Testis (tissue), 2 donors: ENCODE measurements at regions not wholly inside any gene's neighbourhood (a gene's known extent, or its start where the extent isn't known, plus 50 kb on each side); places are given as distances from the start of the nearest gene placed in this dataset.

ENCODE experiments used
- DNase-seq: peaks from one replicate; pipeline ENCODE4 v3.0.0-alpha.2; 2019
- H3K27ac ChIP-seq, 2 donors: fragments of 200-600 bp; sonication (generic); one replicate each; pipeline ENCODE4 v1.5.1; 2019
- H3K27me3 ChIP-seq: fragments of 200-600 bp; sonication (generic); one replicate; pipeline ENCODE4 v1.5.1; 2019
- H3K36me3 ChIP-seq: fragments of 200-600 bp; sonication (generic); one replicate; pipeline ENCODE4 v1.5.1; 2017; ENCODE audit warnings: low read depth; ENCODE audit errors: missing control alignments
- H3K4me1 ChIP-seq: fragments of 200-600 bp; sonication (generic); one replicate; pipeline ENCODE4 v1.5.1; 2019
- H3K4me3 ChIP-seq, 2 donors: fragments of 200-600 bp; sonication (generic); one replicate each; pipeline ENCODE4 v1.5.1; 2017 to 2019
- H3K9me3 ChIP-seq: fragments of 200-600 bp; sonication (generic); one replicate; pipeline ENCODE4 v1.5.1; 2017
- CTCF ChIP-seq, 3 experiments: fragments of 450-650 bp in 2 of 3; fragments of 200-600 bp in 1 of 3; sonication (generic) in 1 of 3; IDR thresholded peaks; one replicate each; pipeline ENCODE4 v1.5.1; 2016 to 2019; ENCODE audit warnings: antibody characterized with exemption in 3 of 3, mild to moderate bottlenecking in 2 of 3, moderate library complexity in 1 of 3
- POLR2A ChIP-seq: fragments of 450-650 bp; IDR thresholded peaks from one replicate; pipeline ENCODE4 v1.6.1; 2017; ENCODE audit warnings: antibody characterized with exemption, mild to moderate bottlenecking, moderate library complexity
- WGBS, 2 donors: methylation state at CpG; one replicate each; pipeline ENCODE4 v1.1.5; 2018; 5-methylcytosine and 5-hydroxymethylcytosine counted together
- intact Hi-C: fragments of 100-400 bp; cut with DNase I; formaldehyde crosslinking; loops from one replicate; pipeline ENCODE4 v1.15.1; 2023; ENCODE audit warnings: low total_unique reads

- DNase-seq: no peak
- WGBS, 2 donors: 76 to 79% methylated on average over 9 of the region's 9 CpGs
- no peaks in the 10 kb centered on the region for H3K4me1 ChIP-seq
- no peak for TF ChIP-seq POLR2A
- TF ChIP-seq CTCF (IDR thresholded peaks at IDR 0.05): no peak
- no peaks in the 10 kb centered on the region for H3K36me3 ChIP-seq
- no peaks in the 10 kb centered on the region for H3K27me3 ChIP-seq
- H3K9me3 ChIP-seq: no peaks in the 10 kb centered on the region
- H3K4me3 ChIP-seq: no peak overlapping the region
- intact Hi-C loops: no loop called here
- no peak overlapping the region for H3K27ac ChIP-seq
Observed at GRCh38 chr10:128522551-128523308, 396.5 kb upstream of the MKI67 start.

- Histone ChIP-seq H3K4me1 (no peaks in the 10 kb centered on the region), H3K9me3 (no peaks in the 10 kb centered on the region), H3K27me3 (no peaks in the 10 kb centered on the region), H3K27ac (no peak overlapping the region), H3K36me3 (no peaks in the 10 kb centered on the region), H3K4me3 (no peak overlapping the region)
- no peak for TF ChIP-seq POLR2A
- TF ChIP-seq CTCF (IDR thresholded peaks at IDR 0.05): no peak
- 82 to 87% methylated on average over 4 of the region's 4 CpGs for whole genome bisulfite sequencing, 2 donors
- no peak for DNase-seq
- intact Hi-C loops: no loop called here
Observed at GRCh38 chr10:128525444-128525843, 399.2 kb upstream of the MKI67 start.

- intact Hi-C loops: no loop called here
- no peaks in the 10 kb centered on the region for H3K36me3 ChIP-seq
Observed at GRCh38 chr10:128525936-128526335, 399.7 kb upstream of the MKI67 start.

GRCh38 chr10:128526791-128527375 is 400.7 kb upstream of the MKI67 start:
- TF ChIP-seq POLR2A (no peak), CTCF (IDR thresholded peaks at IDR 0.05) (no peak)

More at GRCh38 chr10:128525936-128526335, 399.7 kb upstream of the MKI67 start:
- no peak overlapping the region for H3K27ac ChIP-seq
- H3K4me3 ChIP-seq: no peak overlapping the region
- WGBS, 2 donors: 89 to 98% methylated on average over 8 of the region's 8 CpGs
- H3K4me1 ChIP-seq: no peaks in the 10 kb centered on the region
- no peak for DNase-seq
- no peaks in the 10 kb centered on the region for H3K27me3 ChIP-seq
- H3K9me3 ChIP-seq: no peaks in the 10 kb centered on the region
- TF ChIP-seq CTCF (IDR thresholded peaks at IDR 0.05): no peak
- no peak for TF ChIP-seq POLR2A

More at GRCh38 chr10:128526791-128527375, 400.7 kb upstream of the MKI67 start:
- DNase-seq: no peak
- no peaks in the 10 kb centered on the region for H3K4me1 ChIP-seq
- H3K27ac ChIP-seq: no peak overlapping the region
- intact Hi-C loops: no loop called here
- no peaks in the 10 kb centered on the region for H3K27me3 ChIP-seq
- no peak overlapping the region for H3K4me3 ChIP-seq
- H3K36me3 ChIP-seq: no peaks in the 10 kb centered on the region
- no peaks in the 10 kb centered on the region for H3K9me3 ChIP-seq
- 38 to 46% methylated on average over 14 to 17 of the region's 17 CpGs for WGBS, 2 donors
